G401 (cell line): ENCODE measurements at regions not wholly inside any gene's neighbourhood (a gene's known extent, or its start where the extent isn't known, plus 50 kb on each side); places are given as distances from the start of the nearest gene placed in this dataset.

Experiments
- DNase-seq: peaks from one replicate; pipeline ENCODE4 v3.0.0-alpha.2; 2015; ENCODE audit warnings: low spot score
- in situ Hi-C: cut with HindIII; loops from 2 replicates; pipeline ENCODE4 v1.10.0; 2016; ENCODE audit warnings: low sequenced_read_pairs, mixed read lengths

DNA sequence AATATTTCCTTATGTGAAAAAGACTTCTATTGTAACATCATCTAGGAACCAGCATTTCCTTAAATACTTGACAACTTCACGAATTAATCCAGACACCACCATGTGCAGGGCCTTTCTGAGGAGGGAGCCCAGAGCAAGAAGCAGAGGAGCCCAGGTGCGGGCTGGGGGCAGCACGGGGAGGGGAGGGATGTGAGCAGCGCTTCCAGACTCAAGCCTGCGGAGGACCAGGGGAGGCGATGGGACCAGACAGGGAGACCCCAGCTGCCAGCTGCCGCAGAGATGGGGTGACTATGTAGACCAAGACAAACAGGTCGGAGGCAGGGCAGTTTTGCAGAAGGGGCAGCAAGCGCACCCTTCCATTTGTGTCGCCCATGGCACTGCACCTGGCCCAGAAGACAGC is 596.1 kb downstream of the IRX1 start:
- in situ Hi-C loops = no loop called here
- DNase-seq = no peak

DNA sequence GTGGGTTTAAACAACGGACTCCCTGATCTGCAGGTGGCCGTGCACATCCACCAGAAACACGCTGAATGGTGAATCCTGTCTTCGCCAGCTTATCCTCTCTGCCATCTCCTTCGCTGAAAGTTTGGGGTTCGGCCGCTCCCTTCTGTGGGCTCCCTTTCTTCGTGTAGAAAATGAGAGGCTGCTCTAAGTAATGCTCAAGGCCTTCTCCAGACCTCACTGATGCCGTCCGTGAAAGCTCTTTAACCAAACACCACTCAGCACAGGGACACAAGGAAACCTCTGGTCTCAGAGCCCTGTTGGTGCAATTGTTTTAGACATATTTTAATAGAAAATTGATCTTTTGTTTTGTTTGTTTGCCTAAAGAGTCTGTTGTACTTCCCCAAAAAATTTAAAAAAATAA is 596.5 kb downstream of the IRX1 start:
- DNase-seq = no peak
- in situ Hi-C loops = no loop called here

DNA sequence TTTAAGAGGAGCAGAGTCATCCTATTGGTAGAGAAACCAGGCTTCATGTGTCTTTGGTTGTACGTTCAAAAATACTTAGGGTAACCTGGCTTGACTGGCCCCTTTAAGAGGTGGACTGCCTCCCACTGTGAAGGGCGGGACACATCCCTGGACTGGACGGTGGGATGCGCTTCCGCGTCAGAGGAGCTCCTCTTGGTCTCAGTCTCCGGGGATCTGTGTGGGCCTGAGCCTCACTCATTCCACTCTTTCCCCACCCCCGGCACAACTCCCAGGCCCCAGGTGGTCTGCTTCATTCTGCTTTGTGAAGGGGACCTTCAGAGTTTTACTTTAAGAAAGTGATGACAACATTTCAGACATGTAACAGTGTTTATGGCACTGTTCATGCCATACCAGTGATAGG is 601.1 kb downstream of the IRX1 start:
- DNase-seq = no peak
- in situ Hi-C loops = no loop called here

DNA sequence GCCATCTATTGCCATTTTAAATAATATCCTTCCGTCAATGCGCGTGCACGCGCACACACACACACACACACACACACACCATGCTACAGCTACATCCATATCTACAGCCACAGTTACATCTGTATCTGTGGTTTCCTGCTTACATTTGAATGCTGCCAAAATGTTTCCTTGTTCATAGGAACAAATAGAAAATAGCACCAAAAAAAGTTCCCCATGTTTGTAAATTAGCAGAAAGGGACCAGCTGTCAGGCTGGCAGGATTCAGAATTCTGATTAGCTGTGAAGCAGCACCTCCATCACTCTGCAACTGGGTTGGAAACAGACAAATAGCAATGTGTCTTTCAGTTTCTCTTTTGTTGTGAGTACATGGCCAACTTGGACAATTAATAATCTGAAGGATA is 601.5 kb downstream of the IRX1 start:
- no peak for DNase-seq
- in situ Hi-C loops = no loop called here

DNA sequence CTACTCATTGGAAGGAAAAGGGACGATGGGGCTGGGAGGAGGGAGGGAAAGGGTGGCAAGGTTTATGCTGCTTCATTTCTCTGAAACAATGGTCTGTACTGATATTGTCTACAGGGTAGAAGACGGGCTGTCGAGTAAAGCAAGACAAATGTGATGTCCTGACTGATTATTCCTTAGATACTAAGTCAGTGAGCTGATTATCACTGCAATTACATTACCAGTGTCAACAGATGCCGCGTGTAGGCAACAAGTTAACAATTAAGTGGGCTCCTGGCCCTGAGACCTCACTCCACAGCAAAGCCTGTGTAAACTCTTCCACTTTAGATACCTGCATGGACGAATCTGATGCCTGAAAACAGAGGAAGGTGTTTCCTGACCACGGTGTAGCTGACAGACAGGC is 602.8 kb downstream of the IRX1 start:
- DNase-seq = no peak
- in situ Hi-C loops = no loop called here

DNA sequence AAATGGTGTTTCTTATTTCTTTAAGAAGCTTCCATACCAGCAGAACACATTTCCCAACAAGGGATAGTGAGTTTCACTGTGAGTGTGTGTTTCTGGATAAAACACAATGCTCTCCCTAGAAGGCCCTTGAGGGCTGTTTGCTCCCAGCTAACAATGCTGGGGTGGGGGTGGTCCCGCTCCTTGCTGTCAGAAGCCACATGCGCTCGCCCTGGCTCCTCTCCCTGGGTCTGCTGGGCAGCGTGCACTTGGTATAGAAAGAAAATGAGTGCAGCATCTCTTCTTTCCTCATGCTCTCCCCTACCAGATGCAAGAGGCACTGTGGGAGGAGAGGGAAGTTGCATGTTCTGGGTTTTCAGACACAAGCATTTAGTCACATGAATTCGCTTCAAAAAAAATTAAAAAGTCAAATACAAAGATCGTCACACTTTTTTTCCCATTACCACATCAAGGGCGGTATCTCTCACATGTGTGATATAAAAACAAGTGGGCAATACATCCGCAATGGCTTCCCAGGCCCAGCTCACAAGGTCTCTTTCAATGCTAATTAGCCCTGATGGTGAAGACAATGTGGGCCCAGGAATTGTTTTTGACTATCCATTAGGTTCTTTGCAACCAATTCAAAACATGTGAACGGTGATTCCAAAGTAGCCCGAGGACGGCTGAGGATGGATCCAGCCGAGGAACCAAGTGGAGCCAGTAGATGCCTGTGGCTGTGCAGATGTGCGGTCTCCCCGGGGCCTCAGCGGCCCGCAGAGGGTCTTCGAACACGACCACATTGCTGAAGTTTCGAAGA is 603.6 kb downstream of the IRX1 start:
- DNase-seq = no peak
- in situ Hi-C loops = no loop called here

DNA sequence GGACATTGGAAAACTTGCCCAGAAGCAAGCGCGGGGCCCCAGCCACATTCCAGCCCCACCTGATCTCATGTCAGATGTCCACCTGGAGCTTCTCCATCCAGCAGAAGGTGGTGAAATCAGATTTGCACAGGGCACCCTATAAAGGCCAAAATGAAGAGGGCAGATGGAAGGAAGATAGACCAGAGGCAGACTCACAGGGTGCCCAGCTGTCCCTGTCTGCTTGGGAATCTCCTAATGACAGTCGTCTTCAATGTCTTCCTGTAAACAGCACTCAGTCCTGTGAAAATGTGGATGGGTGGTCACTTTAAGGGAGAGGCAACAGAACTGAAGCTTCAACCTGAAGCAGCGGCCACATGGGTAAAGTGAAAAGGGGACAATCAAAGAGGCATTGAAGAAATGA is 607.5 kb downstream of the IRX1 start:
- in situ Hi-C loops = no loop called here
- DNase-seq = no peak

DNA sequence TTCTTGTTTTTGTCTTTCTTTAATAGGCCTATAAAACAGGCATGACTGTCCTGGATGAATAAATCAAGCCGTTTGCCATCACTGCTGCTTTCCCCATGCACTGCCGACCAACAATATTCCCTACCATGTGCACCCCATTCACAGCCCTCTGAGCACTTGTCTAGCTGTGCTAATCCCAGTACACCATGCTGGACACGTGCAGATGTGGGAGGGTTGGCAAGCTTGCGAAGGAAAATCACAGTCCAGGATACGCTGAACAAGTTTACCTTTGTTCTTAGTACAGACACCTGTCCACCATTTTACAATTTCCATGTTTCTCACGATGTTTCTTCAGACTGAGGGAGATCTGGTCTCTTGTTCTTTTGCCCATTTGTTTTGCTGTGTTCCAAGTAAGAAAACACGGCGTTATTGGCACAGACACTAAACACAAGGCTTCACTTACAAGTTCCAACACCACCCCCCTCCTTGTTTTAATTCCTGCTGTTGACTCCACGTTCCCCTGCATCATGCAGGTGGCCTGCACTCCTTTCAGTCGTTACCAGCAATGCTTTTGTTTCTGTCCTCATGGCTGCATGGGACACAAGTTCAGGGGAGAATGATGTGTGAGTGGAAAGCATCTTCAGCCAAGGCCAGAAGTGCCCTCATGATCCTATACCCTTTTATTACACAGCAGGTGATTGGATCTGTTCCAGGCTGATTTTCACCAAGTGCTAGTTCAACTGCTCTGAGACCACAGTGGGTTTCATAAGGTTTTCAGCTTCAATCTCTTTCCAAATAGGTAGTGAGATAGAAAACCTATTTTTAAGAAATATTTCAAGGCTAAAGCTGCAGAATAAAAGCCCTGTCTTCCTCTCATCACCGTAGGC is 608.9 kb downstream of the IRX1 start:
- in situ Hi-C loops = no loop called here
- no peak for DNase-seq

DNA sequence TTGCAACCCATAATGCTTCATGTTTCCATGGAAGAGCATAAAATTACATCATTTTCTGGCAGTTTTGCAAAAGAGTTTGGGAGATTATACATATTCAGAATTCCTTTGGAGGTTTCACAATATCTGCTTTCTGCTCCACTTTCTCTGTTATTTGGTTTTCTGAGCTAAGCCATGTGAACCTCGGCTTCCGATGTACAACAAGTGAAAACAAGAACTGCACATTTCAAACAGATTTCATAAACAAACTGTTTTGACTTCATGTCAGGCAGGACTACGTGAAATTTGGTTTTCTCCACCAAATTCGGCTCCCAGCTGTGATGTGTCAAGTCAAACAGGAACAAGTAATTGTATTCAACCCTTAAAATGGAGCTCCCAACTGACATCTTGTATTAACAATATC is 609.8 kb downstream of the IRX1 start:
- no peak for DNase-seq
- in situ Hi-C loops = no loop called here

DNA sequence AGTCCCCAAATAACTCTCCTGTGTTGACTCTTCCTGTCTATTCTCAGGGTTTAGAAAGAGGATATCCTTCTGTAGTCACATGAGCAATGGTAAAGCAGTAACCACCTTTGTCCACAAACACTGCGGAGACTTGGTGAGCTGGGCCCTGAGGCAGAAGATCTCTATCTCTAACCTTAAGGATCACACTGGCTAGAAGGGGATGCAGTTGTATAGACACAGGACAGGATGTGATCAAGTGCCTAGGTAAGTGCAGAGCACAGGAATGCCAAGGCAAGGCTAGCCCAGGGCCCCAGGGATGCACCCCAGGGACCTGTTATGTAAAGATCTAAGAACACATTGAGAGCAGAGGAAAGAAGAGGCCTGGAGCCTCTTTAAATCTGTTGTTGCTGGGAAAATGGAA is 610.5 kb downstream of the IRX1 start:
- in situ Hi-C loops = no loop called here
- no peak for DNase-seq

DNA sequence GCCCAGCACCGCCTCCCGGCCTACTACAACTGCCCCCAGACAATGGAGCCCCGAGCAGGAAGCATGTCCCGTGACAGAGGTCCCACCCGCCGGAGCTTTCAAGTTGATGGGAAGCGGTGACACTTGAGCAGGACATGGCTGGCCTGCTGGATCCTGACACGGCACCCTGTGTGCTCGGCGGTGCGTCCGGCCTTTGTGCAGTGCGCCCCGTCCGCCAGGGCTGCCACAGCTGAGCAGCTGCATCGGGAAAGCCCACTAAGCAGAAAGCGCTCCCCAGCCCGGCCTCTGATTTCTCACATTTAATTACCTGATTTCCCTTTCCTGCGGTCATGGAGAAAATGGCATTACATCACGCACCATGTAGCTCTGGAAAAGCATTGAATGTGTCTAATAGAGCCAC is 611.9 kb downstream of the IRX1 start:
- no peak for DNase-seq
- in situ Hi-C loops = no loop called here

DNA sequence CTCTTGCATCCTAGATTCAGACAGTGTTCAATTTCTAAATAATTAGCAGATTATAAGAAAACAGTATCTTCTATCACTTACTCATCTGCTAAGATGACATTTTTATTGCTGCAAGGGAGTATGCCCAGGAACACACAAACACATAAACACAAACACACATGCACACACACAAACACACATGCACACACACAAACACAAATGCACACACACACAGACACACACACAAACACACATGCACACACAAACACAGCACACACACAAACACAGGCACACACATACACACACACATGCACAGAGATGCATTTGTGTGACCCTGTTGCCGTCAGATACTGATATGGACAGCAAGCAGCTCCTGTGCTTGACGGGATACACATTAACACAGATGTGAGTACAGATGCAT is 612.9 kb downstream of the IRX1 start:
- in situ Hi-C loops = no loop called here
- no peak for DNase-seq

DNA sequence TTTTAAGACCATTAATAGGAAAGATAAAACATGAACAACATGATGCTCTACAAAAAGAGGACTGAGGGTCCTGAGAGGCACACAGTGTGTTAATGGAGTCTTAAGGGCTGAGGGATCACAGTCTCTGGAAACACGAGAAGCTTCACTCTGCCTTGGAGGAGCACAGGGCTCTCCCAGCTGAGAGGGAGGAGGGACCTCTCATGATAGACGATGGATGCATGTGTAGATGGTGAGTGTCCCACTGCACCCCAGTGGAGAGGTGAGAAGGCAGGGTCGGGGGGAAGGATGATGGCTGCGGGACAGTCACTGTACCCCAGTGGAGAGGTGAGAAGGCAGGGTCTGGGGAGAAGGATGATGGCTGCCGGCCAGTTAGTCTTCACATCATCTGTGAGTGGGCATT is 613.4 kb downstream of the IRX1 start:
- DNase-seq = no peak
- in situ Hi-C loops = no loop called here

DNA sequence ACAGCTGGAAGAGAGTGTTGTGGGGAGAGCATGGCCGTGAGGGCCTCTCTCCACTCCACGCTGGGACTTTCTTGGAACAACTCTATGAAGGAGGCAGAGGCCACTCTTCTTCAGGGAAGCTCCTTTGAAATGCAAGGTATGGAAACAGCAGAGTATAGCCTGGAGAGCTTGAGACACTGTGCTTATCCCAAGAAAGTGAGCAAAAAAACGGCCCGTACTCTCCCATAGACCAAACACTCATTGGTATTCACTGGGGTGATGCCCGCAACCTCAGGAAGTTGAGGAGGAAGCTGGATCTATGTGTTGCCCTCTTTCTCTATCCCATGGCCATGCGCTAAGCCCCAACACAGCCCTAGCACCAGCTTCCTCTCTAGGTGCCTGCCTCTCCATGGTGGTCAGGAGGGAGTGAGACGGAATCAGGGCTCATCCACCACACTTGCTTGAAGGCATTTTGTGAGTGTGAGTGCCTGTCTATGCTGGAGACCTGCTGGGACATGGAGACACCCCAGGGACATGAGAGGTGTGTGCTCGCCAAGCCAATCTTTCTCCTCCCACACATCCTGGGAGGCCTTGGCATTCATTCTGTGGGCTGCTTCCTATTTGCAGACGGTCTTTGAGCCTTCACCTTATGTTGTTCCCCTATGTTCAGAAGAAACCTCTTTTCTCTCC is 616.6 kb downstream of the IRX1 start:
- in situ Hi-C loops = no loop called here

DNA sequence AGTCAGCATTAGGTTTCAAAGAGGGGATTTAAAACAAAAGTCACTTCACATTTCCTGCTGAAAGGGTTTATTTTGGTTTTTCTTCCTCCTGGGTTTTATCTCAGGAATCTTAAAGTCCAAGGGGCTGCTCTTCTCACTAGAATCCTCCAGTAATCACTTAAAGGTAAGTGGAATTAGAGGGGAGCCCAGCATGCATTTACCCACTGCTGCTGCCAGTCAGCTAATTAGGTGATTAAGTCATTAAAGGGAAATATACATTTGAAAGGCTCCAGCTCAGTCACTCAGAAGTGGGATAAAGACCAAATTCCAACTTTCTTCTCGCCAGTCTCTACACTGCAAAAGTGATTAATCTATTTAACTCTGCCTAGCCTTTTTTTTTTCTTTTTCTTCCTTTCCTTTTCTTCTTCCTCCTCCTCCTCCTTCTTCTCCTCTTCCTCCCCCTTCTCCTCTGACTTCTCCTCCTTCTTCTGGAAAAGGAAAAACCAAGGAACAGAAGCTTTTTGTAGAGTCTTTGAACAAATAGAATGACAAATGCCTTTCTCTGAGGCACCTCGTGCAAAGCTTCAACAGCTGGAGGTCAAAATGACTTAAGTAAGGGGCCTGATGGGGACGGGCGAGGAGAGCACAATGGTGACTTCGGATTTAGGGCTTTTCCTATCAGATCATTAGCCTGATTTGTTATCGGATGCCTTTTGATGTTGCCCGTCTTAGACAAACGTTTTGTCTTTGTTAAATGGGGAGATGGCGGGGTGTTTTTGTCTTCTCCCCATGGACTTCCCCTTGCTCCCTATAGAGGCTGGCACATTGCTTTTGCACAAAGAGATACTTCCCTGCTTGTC is 617.6 kb downstream of the IRX1 start:
- DNase-seq = no peak
- in situ Hi-C loops = no loop called here

More for the DNA sequence above, 616.6 kb downstream of the IRX1 start:
- no peak for DNase-seq

DNA sequence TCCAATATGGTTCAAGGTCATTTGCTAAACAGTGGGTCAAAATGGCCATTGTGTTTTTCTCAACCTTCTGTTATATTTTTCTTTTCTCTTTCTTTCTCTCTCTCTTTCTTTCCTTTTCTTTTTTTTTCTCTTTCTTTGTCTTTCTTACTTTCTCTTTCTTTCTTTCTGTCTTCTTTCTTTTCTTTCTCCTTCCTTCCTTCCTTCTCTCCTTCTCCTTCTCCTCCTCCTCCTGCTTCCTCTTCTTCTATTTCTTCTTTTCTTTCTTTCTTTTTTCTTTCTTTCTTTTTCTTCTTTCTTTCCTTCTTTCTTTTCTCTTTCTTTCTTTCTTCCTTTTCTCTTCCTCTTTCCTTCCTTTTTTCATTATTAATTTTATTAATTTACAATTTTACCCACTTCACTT is 619.5 kb downstream of the IRX1 start:
- in situ Hi-C loops = no loop called here
- DNase-seq = no peak

DNA sequence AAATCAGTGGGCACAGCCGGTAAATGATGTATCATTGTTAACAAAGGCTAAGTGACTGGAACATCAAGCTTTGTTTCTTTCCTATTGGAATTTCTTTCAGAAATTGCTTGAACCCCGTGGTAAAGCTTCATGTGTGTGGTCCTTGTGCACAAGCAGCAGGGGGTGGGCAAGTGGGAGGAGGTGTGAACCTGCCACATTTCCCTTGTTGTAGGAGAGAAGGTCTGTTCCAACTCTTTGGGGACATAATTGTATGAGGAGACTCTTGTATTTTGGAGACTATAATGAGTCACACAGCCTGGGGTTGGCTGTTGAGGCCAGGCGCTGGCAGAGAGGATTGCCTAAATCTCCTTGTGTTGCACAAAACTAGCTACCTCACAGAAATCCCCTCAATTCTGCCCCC is 620.5 kb downstream of the IRX1 start:
- no peak for DNase-seq
- in situ Hi-C loops = no loop called here

DNA sequence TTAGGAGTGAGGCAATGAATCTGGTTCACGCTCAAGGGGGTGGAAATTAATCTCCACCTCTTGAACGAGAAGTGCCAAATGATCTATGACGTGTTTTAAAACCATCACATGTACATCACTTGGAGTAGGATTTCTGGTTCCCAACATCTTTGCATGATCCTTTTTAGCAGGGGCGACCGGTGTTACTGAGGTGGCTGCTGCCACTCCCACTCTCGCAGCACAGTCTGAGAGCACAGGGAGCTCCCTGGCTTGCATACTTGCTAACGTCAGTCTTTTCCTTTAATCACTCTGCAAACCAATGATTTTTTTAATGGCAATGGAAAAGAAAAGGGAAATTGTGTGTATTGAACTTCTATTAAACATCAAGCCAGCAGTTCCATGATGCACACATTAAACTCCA is 624.4 kb downstream of the IRX1 start:
- no peak for DNase-seq
- in situ Hi-C loops = no loop called here

DNA sequence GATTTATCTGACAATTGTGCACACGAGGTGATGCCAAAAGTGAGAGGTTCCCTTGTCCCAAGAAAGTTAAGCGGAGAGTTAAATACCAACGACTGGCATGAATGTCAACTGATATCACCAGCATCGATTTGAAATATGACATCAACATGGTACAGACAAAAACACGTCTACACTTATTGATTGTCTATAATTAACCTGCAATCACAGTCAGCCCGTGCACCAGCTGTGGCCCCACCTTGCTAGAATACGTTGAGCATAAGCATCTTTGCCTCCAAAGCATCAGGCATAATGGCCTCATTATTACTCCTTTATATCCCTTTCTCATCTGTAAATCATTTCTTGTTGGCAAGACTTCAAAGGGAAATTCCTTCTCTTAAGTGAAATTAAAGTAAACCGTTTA is 625.4 kb downstream of the IRX1 start:
- no peak for DNase-seq
- in situ Hi-C loops = no loop called here
